SW 1271 (cell line): ENCODE measurements at regions not wholly inside any gene's neighbourhood (a gene's known extent, or its start where the extent isn't known, plus 50 kb on each side); places are given as distances from the start of the nearest gene placed in this dataset.
"Not testable (repeated sequence)": the region's sequence is repeated elsewhere in the genome, so short reads cannot be mapped to it uniquely, and the experiment has no call there.

Source experiments
- DNase-seq, 2 experiments: peaks; one replicate each; lab custom pipeline; 2025; lab: John Stamatoyannopoulos, UW

GRCh38 chr2:64251497-64252250, 107.5 kb upstream of the PELI1 start:
- no peak for DNase-seq

GRCh38 chr2:64252251-64252978, 108.2 kb upstream of the PELI1 start:
- not testable (repeated sequence) for DNase-seq

GRCh38 chr2:64253421-64253820, 109.2 kb upstream of the PELI1 start:
- DNase-seq = not testable (repeated sequence)

- DNase-seq = no peak
These were observed 114.3 kb upstream of the PELI1 start for GRCh38 chr2:64258566-64258965.

DNA sequence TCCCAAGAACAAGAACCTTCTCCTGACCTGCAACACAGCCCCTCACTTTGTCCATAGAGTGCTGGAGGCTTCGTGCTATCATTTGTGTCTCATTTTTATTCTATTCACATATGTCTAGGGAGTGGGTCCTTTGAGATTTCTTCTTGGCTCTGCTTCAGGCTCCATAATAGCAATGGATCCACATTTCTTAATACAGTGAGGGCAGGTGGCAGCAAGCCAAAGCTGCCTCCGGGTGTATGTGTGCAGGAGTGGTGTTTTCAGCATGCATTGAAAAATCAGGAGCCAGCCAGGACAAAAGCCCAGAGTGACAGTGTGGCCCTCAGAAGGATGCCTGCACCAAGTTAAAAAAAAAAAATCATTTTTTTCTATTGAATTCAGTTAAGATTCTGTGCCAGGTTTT, 115.1 kb upstream of the PELI1 start:
- no peak for DNase-seq

- DNase-seq = no peak
These were observed 116.0 kb upstream of the PELI1 start for GRCh38 chr2:64260093-64260803.

GRCh38 chr2:64260817-64261216, 116.6 kb upstream of the PELI1 start:
- no peak for DNase-seq

- DNase-seq = no peak
These were observed 117.9 kb upstream of the PELI1 start for GRCh38 chr2:64262071-64262470.

DNA sequence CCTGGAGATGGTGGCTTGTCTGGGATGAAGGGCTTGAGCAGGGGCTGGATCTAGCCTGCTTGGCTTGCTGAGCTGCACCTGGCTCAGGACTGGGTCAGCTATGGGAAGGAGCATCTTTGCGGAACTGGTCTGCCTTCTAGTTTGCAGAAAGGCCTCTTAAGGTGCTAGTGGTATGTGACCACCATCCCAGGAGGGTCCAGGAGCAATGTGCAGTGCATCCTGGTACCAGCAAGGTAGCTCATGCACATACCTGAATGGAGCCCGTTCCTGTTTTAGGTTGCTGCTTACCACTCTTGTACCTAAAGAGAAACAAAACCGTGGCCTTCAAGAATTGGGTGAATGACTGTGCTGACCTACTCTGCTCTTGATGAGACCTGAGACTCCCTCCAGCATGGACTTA, 118.6 kb upstream of the PELI1 start:
- DNase-seq = no peak

DNA sequence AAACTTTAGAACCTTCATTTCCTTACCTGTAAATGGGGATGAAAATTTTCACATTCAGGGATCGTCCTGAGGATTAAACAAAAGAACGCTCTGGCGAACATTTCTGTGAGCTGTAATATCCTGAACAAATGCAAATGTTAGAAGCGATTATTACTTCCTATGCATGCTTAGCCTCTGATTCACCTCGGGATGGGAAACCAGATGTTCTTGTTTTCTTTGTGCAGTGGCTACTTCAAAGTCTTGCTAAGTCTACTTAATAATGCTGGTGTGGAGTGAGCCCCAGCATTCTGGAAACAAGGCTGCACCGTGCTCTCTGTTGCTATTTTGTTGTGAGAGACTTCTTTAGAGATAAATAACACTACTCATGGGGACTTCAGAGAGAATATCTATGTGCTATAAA, 119.1 kb upstream of the PELI1 start:
- peak in 1 of 2 experiments; percentile 2 for DNase-seq

- peak in 1 of 2 experiments; percentile 8 for DNase-seq
These were observed 123.5 kb upstream of the PELI1 start for GRCh38 chr2:64267699-64268098.

- no peak for DNase-seq
These were observed 124.3 kb upstream of the PELI1 start for GRCh38 chr2:64268330-64269048.

GRCh38 chr2:64273524-64274398, 129.5 kb upstream of the PELI1 start:
- peak; percentile 61 to 77 for DNase-seq

DNA sequence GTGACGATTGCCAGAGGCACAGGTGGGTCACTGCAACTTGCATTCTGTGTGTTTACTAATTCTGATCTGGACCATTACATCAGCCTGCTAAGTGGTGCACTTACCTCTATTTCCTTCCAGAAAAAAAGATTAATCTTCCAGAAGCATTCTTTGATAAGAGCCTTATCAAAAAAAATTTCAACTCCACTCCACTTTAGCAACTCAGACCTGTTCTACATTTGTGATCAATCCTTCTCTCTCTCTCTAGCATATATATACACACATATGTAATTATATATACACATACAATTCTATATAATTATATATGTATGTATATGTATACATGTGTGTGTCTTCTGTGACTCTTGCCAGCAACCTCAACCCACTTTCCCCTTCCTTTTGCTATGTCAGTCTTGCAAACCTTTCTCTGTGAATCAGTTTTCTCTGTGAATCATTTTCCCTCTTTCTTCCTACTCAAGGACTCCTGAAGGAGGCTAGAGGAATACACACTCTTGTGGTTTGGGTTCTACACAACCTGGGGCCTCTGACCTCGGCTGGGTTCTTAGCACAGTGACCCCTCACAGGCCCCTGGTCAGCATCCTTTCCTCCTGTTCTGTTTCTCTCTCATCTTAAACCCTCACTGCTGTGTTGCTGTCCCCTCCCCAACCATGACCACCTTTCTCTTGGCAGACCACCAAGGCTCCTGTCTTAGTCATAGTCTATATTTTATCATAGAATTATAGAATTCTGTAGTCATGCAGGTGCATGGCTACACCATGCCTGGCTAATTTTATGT, 130.4 kb upstream of the PELI1 start:
- peak in 1 of 2 experiments; percentile 8 for DNase-seq

DNA sequence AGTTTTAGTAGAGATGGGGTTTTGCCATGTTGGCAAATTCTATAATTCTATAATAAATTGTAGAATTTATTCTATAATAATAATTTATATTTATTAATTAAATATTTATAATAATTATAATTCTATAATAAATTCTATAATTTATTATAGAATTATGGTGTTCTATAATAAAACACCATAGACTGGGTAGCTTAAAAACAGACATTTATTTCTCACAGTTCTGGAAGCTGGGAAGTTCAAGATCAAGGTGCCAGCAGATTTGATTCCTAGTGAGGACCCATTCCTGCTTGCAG, 130.9 kb upstream of the PELI1 start:
- DNase-seq = no peak

DNA sequence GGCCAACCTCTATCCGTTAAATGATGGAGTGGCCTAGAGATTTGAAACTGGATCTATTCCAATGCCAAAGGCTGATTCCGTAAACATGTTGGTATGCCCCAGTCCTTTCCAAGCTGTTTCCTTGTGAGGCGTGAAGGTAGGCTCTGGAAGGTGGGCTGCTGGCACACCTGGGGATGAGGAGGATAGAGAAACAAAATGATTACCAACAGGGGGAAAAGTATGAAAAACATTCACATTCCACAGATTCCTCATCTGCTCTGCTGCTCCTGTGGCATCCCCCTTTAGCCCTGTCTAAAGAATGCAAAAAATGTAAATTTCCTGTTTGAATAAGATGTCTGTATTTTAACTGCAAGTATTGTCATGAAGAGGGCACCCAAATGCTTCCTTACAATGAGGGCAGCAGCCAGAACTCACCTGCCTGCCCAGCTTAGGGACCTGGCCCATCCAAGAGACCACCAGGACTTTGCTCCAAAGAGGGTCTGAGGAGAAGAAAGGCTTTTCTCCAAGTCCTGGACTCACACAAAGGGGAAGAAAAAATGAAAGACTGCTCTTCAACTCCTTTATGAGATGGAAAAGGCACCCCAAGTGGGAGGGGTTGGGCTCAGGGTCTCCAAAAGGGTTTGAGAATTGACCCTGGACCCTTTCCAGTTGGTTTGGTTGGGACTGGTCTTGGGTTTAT, 132.3 kb upstream of the PELI1 start:
- DNase-seq = peak in 1 of 2 experiments; percentile 53

DNA sequence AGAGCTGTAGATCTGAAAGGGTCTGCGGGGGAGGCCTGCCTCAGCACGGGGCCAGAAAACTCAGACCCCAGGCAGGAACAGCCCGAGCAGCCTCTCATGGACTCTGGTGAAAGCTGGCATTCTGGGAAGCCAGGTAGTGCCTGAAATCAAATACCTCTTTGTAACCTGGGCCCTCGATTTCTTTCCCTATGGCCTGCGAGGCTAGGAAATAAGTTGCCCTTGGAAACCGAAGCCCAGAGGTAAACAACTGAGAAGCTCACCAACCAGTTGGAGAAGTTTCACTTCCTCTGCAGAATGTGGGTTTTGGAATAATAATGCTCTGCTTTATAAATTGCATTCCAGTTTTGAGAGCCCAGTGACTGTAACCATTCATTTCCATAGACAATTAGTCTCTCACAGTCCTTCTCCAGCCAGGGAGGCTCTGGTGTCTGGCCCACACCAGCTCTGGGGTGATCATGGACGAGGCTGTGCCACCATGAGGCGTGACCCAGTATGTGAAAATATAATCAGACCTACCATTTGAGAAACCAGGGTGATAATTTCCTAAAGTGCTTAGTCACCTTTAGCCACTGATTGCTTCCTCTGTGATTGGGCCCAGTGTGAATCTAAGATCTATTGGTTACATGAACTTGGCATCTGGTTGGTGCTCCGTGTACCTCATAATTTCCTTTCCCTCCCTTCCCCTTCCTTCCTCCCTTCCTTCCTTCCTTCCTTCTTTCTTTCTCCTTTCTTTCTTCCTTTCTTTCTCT, 133.1 kb upstream of the PELI1 start:
- DNase-seq = peak in 1 of 2 experiments; percentile 8

DNA sequence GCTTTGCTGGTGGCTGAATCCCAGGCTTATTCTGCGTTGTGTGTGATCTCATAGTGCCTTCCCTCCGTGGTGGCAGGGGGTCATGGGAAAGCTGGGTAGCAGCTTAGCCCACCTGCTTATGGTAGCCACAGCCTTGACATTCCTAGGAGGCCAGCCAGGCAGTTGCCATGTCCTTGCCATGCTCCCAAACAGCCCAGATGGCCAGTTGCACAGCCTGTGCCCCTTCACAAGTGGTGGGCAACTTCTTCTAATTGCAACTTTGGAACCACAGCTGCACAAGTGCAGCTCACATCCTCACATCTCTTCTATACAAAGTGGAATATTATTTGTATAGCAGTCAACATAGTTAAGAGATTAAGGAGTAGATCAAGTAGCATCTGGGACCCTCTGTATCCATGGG, 136.6 kb upstream of the PELI1 start:
- DNase-seq = not testable (repeated sequence)

- no peak for DNase-seq
These were observed 138.9 kb upstream of the PELI1 start for GRCh38 chr2:64283006-64283570.
